HG03095 (cell line): ENCODE measurements at regions not wholly inside any gene's neighbourhood (a gene's known extent, or its start where the extent isn't known, plus 50 kb on each side); places are given as distances from the start of the nearest gene placed in this dataset.

Source experiments
- ATAC-seq: cut with Tn5 transposase; IDR thresholded peaks from one replicate; pipeline ENCODE4 v1.9.1; 2021; ENCODE audit warnings: moderate library complexity; ENCODE audit not compliant: unreplicated experiment

GRCh38 chr15:86021281-86022264, 58.1 kb upstream of the AGBL1 start:
- no peak for ATAC-seq

- no peak for ATAC-seq
These were observed 50.7 kb upstream of the AGBL1 start for GRCh38 chr15:86028961-86029360.
